GM18951 (cell line): ENCODE measurements at regions not wholly inside any gene's neighbourhood (a gene's known extent, or its start where the extent isn't known, plus 50 kb on each side); places are given as distances from the start of the nearest gene placed in this dataset.
"Not testable (repeated sequence)": the region's sequence is repeated elsewhere in the genome, so short reads cannot be mapped to it uniquely, and the experiment has no call there.

Experiments
- POLR2A ChIP-seq: IDR thresholded peaks from 4 replicates; pipeline ENCODE4 v1.6.1; 2011; ENCODE audit warnings: mild to moderate bottlenecking; ENCODE audit not compliant: insufficient read length, insufficient read depth; ENCODE audit errors: extremely low read depth
- in situ Hi-C: fragments of 300-500 bp; cut with MboI; formaldehyde crosslinking; loops from one replicate; pipeline ENCODE4 v1.12.0; 2022; ENCODE audit warnings: low sequenced_read_pairs, mixed read lengths, inconsistent platforms; ENCODE audit not compliant: unreplicated experiment

DNA sequence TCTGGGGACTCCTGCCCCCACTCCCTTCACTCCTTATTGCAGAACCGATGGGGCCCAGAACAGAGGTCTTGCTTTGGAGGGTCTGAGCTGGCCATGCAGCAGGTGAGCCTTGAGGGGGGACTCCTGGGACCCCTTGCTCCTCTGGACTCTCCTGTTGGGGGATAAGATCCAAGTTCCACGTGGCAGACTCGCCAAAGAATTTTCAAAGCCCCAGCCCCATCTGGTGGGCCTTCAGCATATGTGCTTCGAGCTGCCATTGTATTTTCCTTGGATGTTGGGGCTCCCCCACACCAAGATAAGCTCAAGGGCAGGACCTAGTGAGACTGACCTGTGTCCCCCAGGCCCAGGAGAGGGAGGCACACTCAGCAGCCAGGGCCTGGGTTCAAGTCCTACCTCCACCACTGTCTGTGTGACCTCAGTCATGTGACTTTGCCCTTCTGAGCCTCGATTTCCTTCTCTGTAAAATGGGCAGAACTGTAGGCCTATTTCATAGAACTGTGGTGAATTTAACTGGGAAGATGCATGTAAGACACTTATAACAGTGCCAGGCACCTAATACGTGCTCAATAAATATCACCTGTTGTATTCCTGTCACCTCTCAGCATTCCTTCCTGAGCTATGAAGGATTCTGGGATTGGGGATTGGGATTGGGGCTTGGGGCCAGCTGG, 115.5 kb downstream of the VEGFA start:
- TF ChIP-seq POLR2A: no peak
- in situ Hi-C loops: no loop called here

DNA sequence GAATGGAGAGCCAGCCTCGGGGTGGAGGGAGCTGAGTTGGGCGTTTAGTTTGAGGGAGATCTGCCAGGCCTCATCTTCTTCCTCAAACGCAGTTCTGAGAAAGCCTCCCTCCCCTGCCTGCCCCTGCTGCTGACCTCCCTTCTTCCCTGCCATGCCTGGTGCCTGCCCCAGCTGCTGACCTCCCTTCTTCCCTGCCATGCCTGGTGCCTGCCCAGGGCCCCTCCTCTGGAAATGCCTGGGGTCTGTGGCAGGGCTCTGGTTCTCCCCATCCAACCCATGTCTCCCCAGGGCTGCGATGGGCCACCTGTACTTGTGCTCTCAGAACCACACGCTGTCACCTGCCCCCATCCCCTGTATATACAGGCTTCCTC, 114.6 kb downstream of the VEGFA start:
- in situ Hi-C loops: no loop called here
- no peak for TF ChIP-seq POLR2A

DNA sequence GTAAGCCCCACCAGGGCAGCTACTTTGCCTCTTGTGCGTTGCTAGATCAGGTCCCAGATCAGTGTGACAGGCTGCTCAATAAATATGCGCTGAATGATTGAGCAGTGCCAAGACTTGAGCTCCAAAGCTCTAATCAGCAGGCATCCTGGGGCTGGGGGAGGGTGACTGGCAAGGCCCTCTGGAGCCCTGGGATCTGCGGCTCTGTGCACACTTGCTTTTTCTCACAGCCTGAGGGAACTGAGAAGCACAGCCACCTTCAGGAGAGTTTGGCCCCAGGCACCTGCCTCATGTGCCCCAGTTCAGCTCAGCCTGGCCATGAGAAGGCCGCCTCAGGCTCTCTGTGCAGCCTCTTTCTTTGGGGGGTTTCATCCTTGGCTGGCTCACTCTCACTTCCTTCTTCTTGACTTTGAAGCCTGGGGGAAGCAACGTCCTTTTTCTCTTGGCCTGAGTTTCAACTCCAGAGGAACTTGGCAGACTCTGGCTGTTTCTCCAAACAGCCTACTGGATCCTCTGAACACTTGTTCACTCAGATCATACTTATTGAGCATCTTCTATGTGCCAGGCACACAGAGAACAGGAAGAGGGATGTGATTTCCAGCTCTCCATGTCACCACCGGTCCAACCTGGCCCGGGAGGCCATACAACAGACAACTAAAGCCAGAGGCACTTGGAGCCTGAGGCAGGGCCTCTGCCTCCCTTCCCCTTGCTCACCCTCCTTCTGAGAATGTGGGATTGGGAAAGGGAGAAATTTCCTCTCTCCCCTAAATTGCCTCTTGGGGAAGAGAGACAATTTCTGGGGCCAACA, 114.0 kb downstream of the VEGFA start:
- in situ Hi-C loops: no loop called here
- TF ChIP-seq POLR2A: no peak

DNA sequence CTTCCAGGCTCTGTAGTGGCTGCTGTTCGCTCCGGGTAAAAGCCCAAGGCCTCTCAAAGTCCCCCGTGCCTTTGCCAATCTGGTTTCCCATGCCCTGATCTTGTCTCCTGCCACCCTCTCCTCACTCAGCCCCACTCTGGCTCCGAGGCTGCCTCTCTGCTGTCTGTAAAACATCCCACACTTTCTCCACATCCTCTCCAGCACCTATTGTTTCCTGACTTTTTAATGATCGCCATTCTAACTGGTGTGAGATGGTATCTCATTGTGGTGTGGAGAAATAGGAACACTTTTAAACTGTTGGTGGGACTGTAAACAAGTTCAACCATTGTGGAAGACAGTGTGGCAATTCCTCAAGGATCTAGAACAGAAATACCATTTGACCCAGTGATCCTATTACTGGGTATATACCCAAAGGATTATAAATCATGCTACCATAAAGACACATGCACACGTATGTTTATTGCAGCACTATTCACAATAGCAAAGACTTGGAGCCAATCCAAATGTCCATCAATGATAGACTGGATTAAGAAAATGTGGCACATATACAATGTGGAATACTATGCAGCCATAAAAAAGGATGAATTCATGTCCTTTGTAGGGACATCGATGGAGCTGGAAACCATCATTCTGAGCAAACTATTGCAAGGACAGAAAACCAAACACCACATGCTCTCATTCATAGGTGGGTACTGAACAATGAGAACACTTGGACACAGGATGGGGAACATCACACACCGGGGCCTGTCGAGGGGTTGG, 112.9 kb downstream of the VEGFA start:
- in situ Hi-C loops: not testable (repeated sequence)

DNA sequence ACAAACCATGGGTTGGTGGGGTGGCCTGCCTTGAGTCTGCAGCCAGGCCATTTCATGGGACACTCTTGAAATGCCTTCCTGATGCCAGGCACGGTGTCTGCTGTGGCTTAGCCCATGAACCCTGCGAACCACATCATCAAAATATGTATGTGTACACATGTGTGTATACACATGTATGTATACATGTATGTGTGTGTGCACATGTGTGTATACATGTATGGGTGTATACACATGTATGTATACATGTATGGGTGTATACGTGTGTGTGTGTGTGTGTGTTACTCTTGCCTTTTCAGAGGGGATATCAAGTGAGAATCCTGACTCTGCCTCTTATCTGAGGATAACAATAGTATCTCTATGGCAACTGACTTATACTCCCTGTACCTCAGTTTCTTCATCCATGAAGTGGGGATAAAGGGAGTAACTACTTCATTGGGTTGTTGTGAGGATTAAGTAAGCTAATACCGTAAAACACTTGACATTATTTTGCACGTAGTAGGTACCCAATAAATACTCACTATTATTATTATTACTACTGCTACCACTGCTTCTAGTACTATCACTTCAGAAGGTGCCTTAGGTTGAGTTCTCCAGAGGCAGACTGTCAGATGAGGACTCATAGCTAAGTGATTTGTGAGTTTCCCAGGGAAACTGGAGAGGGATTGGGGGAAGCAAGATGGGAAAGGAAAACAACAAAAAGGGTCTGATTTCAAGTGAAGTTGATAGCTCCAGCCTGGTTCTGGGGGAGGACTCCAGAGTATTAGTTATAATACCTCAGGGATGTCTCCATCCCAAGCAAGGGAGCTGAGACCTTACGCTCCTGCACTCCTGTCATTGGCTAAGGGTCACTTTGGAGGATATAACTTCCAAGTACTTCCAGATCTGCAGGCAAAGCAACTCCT, 110.5 kb downstream of the VEGFA start:
- in situ Hi-C loops: no loop called here
- no peak for TF ChIP-seq POLR2A

DNA sequence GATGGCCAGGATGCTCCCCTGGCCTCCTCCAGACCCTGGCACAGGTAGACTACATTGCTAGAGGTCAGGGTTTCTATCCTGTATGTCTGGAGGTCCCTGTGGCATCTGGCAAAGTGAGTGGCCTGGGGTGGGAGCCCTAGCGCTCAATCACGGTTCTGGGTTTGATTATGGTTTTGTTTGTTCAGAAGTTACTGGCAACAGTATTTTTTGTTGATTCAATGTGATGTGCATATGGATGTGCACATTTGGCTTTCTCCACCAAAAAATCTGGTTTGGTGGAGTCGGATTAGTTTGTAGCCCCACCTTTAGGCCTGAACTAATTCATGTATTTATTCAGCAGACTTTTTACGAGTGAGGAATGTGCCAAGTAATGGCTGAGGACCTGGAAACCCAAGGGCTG, 109.7 kb downstream of the VEGFA start:
- TF ChIP-seq POLR2A: no peak
- in situ Hi-C loops: no loop called here

DNA sequence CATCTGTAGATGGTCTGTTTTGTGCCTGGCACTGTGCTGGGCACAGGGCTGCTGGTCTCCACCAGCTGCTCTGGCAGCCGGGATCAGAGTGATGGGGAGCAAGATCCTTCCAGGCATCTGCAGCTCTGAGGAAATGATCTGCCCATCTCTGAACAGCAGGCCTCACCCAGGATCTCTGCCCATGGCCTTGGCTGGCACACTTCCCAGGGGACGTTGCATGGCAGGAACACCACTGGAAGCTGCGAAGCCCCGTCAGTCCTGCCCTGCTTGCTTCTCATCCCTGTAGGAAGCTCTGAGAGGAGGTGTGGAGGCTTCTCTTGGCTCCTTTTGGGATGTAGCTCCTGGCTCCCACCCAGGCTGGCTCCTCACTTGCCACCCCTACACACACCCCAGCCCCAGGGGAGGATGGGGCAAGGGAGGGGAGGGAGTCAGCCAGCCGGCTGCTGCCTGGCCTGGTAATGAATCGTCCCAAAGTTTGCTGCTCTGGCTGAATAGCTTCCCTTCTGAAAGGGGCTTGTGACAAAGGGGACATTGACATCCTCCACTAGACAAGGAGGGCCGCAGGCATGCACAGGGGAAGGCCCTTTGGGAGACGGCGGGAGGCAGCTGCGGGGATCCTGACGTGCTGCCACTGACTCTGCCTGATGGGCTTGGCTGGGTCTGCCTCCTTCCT, 108.9 kb downstream of the VEGFA start:
- in situ Hi-C loops: no loop called here

DNA sequence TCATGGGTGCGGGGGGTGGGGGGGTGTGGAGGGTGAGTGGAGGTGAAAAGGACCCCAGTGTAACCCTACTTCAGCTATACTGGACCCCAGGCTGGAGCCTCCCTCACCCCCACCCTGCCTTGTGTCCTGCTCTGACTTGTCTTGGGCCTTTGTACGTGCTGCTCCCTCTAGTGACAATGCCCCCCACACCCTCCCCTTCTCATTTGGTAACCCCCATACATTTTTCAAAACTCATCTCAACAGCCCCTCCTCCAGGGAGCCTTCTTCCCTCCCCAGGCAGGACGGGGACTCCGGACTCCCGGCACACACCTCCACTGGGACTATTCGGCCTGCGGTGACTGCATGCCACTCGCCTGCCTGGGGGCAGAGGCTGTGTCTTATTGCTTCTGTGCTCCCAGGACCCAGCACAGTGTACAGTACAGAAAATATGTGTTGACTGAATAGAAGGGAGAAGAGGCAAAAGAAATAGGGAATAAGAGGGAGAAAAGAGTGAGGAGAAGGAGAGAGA, 108.2 kb downstream of the VEGFA start:
- in situ Hi-C loops: no loop called here
- TF ChIP-seq POLR2A: no peak

More for the DNA sequence above, 108.9 kb downstream of the VEGFA start:
- no peak for TF ChIP-seq POLR2A

DNA sequence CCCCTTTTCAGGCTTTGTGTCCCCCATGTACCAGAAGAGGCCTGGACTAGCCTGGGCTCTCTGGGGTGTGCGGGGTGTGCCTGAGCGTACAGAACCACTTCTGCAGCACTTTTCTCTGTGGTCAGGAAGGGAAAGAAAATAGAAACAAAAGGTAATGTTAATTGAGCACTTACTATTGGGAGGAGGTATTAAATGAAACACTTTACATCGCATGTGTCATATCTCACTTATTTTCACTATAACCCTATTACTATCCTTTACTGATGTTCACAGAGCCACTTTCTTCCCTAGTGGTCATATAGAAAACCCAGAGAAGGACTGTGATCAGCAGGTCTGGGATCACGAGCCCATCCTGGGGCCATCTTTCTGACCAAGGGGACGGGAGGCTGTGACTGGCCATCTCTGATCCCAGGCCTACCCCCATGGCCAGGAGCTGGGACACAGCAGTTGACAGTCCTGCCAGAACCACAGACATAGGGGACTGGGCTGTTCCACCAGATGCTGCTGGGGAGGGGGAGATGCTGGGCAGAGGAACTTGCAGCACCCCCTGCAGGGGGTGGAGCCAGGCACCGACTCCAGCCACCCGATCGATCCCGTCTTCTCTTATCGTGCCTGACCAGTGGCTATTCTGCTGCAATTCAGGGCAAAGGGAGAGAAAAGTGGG, 107.6 kb downstream of the VEGFA start:
- in situ Hi-C loops: no loop called here
- no peak for TF ChIP-seq POLR2A

DNA sequence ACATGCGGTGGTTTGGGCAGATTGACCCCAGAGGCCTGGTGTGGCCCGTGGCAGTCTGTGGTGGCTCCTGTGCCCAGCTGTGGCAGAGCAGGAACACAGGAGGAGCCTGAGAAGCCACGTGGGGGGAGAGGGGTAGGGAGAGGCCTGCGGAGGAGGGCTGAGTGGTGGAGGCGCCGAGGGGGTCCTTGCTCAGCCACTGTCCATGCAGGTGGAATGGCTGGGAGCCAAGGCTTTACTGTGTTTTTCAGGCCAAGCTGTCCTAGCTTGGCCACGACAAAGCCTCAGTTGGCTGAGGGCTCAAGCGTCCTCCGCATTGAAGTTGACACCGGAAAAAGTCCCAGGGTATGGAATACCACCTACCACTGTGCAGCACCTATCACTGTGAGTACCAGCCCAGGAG, 107.0 kb downstream of the VEGFA start:
- in situ Hi-C loops: no loop called here
- no peak for TF ChIP-seq POLR2A

DNA sequence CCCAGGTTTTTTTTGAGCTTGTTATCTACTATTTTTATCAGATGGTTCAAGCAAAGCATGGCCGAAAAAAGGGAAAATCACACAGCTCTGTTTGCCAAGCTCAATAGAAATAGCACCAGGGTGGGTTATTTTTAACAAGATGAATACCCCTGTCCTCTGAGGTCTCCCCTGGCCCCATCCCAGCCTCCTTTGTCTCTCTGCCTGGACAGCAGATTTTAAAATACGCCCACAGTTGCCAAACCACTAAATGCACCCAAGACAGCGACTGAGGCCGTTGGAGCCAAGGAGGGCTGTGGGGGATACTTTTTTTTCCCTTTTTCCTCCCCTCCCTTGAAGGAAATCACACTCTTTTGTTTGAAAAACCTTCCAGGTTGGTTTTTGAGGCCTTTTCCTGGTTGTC, 106.6 kb downstream of the VEGFA start:
- in situ Hi-C loops: no loop called here

More for the DNA sequence above, 106.6 kb downstream of the VEGFA start:
- no peak for TF ChIP-seq POLR2A
